Gastrocnemius medialis (tissue), 4 donors: ENCODE measurements at regions not wholly inside any gene's neighbourhood (a gene's known extent, or its start where the extent isn't known, plus 50 kb on each side); places are given as distances from the start of the nearest gene placed in this dataset.

Experiments
- POLR2A ChIP-seq, 2 donors: fragments of 450-650 bp; IDR thresholded peaks; one replicate each; pipeline ENCODE4 v1.6.1; 2017; ENCODE audit warnings: antibody characterized with exemption in 2 of 2, mild to moderate bottlenecking in 2 of 2, moderate library complexity in 2 of 2
- TF ChIP-seq, protein P1 (sequence below), 5 experiments: fragments of 450-650 bp in 3 of 5; fragments of 200-600 bp in 2 of 5; sonication (generic) in 2 of 5; IDR thresholded peaks in 4 of 5; conservative IDR thresholded peaks in 1 of 5; 1 replicate in 4 of 5; 2 replicates in 1 of 5; pipeline ENCODE4 v1.5.1; 2016 to 2019; ENCODE audit warnings: antibody characterized with exemption in 5 of 5, mild to moderate bottlenecking in 3 of 5, moderate library complexity in 3 of 5

DNA sequence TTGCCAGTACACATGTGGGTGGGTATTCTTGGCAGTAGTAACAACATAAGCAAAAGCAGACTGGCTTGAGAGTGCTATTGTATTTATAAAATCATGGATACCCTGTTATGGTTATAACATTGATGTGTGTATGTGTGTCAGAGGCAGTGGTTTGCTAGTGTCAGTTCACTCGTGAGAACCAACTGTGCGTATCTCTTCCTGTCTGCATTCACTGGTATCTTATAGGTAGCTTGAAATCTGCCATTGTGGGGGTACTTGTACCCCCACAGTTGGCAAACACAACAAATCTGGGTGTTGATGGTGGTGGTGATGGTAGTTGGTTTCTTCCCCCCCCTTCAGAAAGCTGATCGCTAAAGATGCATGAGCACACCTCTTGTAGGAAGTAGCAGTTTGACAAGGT lies 355.8 kb upstream of the SATB1 start:
- TF ChIP-seq, protein P1, sequence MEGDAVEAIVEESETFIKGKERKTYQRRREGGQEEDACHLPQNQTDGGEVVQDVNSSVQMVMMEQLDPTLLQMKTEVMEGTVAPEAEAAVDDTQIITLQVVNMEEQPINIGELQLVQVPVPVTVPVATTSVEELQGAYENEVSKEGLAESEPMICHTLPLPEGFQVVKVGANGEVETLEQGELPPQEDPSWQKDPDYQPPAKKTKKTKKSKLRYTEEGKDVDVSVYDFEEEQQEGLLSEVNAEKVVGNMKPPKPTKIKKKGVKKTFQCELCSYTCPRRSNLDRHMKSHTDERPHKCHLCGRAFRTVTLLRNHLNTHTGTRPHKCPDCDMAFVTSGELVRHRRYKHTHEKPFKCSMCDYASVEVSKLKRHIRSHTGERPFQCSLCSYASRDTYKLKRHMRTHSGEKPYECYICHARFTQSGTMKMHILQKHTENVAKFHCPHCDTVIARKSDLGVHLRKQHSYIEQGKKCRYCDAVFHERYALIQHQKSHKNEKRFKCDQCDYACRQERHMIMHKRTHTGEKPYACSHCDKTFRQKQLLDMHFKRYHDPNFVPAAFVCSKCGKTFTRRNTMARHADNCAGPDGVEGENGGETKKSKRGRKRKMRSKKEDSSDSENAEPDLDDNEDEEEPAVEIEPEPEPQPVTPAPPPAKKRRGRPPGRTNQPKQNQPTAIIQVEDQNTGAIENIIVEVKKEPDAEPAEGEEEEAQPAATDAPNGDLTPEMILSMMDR (IDR thresholded peaks at IDR 0.05 in 4 of 5, conservative IDR thresholded peaks at IDR 0.05 in 1 of 5), result no peak
- TF ChIP-seq POLR2A (IDR thresholded peaks at IDR 0.05), result no peak
